Hematopoietic multipotent progenitor cell treated with erythropoietin and hydrocortisone succinate and interleukin-3 and kit ligand, for 4 days (in vitro differentiated cells): ENCODE measurements at regions not wholly inside any gene's neighbourhood (a gene's known extent, or its start where the extent isn't known, plus 50 kb on each side); places are given as distances from the start of the nearest gene placed in this dataset.

ENCODE experiments used
- DNase-seq: peaks from one replicate; pipeline ENCODE4 v3.0.0-alpha.2; 2015

GRCh38 chr7:52980129-52980528, 55.3 kb upstream of the POM121L12 start:
- no peak for DNase-seq

- DNase-seq = no peak
Observed at GRCh38 chr7:52973126-52973525, 62.3 kb upstream of the POM121L12 start.

- no peak for DNase-seq
Observed at GRCh38 chr7:52962402-52963076, 72.9 kb upstream of the POM121L12 start.

- no peak for DNase-seq
Observed at GRCh38 chr7:52961084-52961483, 74.3 kb upstream of the POM121L12 start.

GRCh38 chr7:52959878-52960660, 75.4 kb upstream of the POM121L12 start:
- no peak for DNase-seq

GRCh38 chr7:52959336-52959735, 76.1 kb upstream of the POM121L12 start:
- DNase-seq = no peak

- no peak for DNase-seq
Observed at GRCh38 chr7:52958621-52959140, 76.8 kb upstream of the POM121L12 start.

- DNase-seq = no peak
Observed at GRCh38 chr7:52956379-52956915, 79.0 kb upstream of the POM121L12 start.

GRCh38 chr7:52955522-52955921, 79.9 kb upstream of the POM121L12 start:
- no peak for DNase-seq

- DNase-seq = no peak
Observed at GRCh38 chr7:52944921-52945320, 90.5 kb upstream of the POM121L12 start.

- DNase-seq = no peak
Observed at GRCh38 chr7:52940481-52940880, 95.0 kb upstream of the POM121L12 start.

- DNase-seq = no peak
Observed at GRCh38 chr7:52938455-52939133, 96.8 kb upstream of the POM121L12 start.

- peak; percentile 0 for DNase-seq
Observed at GRCh38 chr7:52936750-52937149, 98.7 kb upstream of the POM121L12 start.

GRCh38 chr7:52928591-52928990, 106.8 kb upstream of the POM121L12 start:
- DNase-seq = no peak

- no peak for DNase-seq
Observed at GRCh38 chr7:52925332-52925731, 110.1 kb upstream of the POM121L12 start.

- no peak for DNase-seq
Observed at GRCh38 chr7:52920977-52921376, 114.5 kb upstream of the POM121L12 start.

- DNase-seq = peak; percentile 13
Observed at GRCh38 chr7:52917982-52918578, 117.4 kb upstream of the POM121L12 start.

GRCh38 chr7:52911795-52912194, 123.6 kb upstream of the POM121L12 start:
- DNase-seq = no peak

- no peak for DNase-seq
Observed at GRCh38 chr7:52911326-52911725, 124.1 kb upstream of the POM121L12 start.

- DNase-seq = no peak
Observed at GRCh38 chr7:52909935-52910334, 125.5 kb upstream of the POM121L12 start.

- DNase-seq = no peak
Observed at GRCh38 chr7:52909131-52909530, 126.3 kb upstream of the POM121L12 start.

- no peak for DNase-seq
Observed at GRCh38 chr7:52897713-52898112, 137.7 kb upstream of the POM121L12 start.

GRCh38 chr7:52897288-52897687, 138.1 kb upstream of the POM121L12 start:
- no peak for DNase-seq
